Keratinocyte (primary cell): ENCODE measurements at regions not wholly inside any gene's neighbourhood (a gene's known extent, or its start where the extent isn't known, plus 50 kb on each side); places are given as distances from the start of the nearest gene placed in this dataset.

ENCODE experiments used
- DNase-seq: peaks from one replicate; pipeline ENCODE4 v3.0.0-alpha.2; 2011; ENCODE audit warnings: low read depth, missing footprints, low spot score
- FAIRE-seq: peaks from 2 replicates; lab custom pipeline; 2011; peaks lifted over from hg19 to GRCh38; lab: Jason Lieb, UNC
- H2AFZ ChIP-seq: 2 replicates; pipeline ENCODE4 v1.6.0; 2012; ENCODE audit warnings: low read length, control low read depth, inconsistent platforms; ENCODE audit not compliant: control insufficient read depth
- H3K27ac ChIP-seq: 2 replicates; pipeline ENCODE4 v1.5.1; 2011; ENCODE audit warnings: low read length; ENCODE audit not compliant: control insufficient read depth, insufficient read depth
- H3K27me3 ChIP-seq: 3 replicates; pipeline ENCODE4 v1.6.0; 2011; ENCODE audit warnings: low read length; ENCODE audit not compliant: control insufficient read depth, insufficient read depth; ENCODE audit errors: extremely low read depth
- H3K36me3 ChIP-seq, 2 experiments: 2 replicates in 1 of 2; 3 replicates in 1 of 2; pipeline ENCODE4 v1.5.1; 2011; ENCODE audit warnings: low read length in 2 of 2, mild to moderate bottlenecking in 1 of 2; ENCODE audit not compliant: control insufficient read depth in 2 of 2, insufficient read depth in 2 of 2; ENCODE audit errors: extremely low read depth in 1 of 2
- H3K4me1 ChIP-seq: 3 replicates; pipeline ENCODE4 v1.5.1; 2011; ENCODE audit warnings: low read length; ENCODE audit not compliant: control insufficient read depth, insufficient read depth; ENCODE audit errors: extremely low read depth
- H3K4me2 ChIP-seq: 3 replicates; pipeline ENCODE4 v1.6.0; 2011; ENCODE audit warnings: low read depth, low read length; ENCODE audit not compliant: control insufficient read depth, insufficient read depth; ENCODE audit errors: extremely low read depth
- H3K4me3 ChIP-seq, 3 experiments: fragments of 200-600 bp in 1 of 3; sonication (generic) in 1 of 3; 2 replicates in 2 of 3; 3 replicates in 1 of 3; pipeline ENCODE4 v1.5.1; 2011 to 2016; ENCODE audit warnings: low read length in 3 of 3, mild to moderate bottlenecking in 3 of 3, control low read depth in 2 of 3, inconsistent platforms in 1 of 3, low read depth in 1 of 3, mixed read lengths in 1 of 3, mixed run types in 1 of 3, moderate library complexity in 1 of 3; ENCODE audit not compliant: control insufficient read depth in 2 of 3, insufficient read depth in 2 of 3; ENCODE audit errors: extremely low read depth in 1 of 3
- H3K79me2 ChIP-seq: 2 replicates; pipeline ENCODE4 v1.6.0; 2012; ENCODE audit warnings: low read length; ENCODE audit not compliant: control insufficient read depth, insufficient read depth
- H3K9ac ChIP-seq: 3 replicates; pipeline ENCODE4 v1.6.0; 2011; ENCODE audit warnings: low read length; ENCODE audit not compliant: control insufficient read depth, insufficient read depth; ENCODE audit errors: extremely low read depth
- H3K9me1 ChIP-seq: 3 replicates; pipeline ENCODE4 v1.6.0; 2011; ENCODE audit warnings: low read length; ENCODE audit not compliant: control insufficient read depth, insufficient read depth; ENCODE audit errors: extremely low read depth
- H3K9me3 ChIP-seq: 2 replicates; pipeline ENCODE4 v1.5.1; 2012; ENCODE audit warnings: low read depth, low read length; ENCODE audit not compliant: control insufficient read depth
- H4K20me1 ChIP-seq: 3 replicates; pipeline ENCODE4 v1.6.0; 2011; ENCODE audit warnings: low read length; ENCODE audit not compliant: control insufficient read depth, insufficient read depth; ENCODE audit errors: extremely low read depth
- CTCF ChIP-seq, 3 experiments: IDR thresholded peaks in 1 of 3; conservative IDR thresholded peaks in 1 of 3; optimal IDR thresholded peaks in 1 of 3; 2 replicates in 2 of 3; 3 replicates in 1 of 3; pipeline versions ENCODE3 to v1.5.1; 2011; ENCODE audit warnings: low read length in 3 of 3, mild to moderate bottlenecking in 3 of 3, moderate library complexity in 2 of 3, control low read depth in 1 of 3, inconsistent platforms in 1 of 3; ENCODE audit not compliant: insufficient read depth in 2 of 3; ENCODE audit errors: extremely low read depth in 1 of 3
- EZH2 ChIP-seq: IDR thresholded peaks from one replicate; pipeline ENCODE4 v1.6.1; 2012; ENCODE audit warnings: inconsistent platforms, mild to moderate bottlenecking, low read length, moderate library complexity
- dilution Hi-C: fragments of 300-500 bp; cut with MboI; formaldehyde crosslinking; loops from one replicate; pipeline ENCODE4 v1.7.0; 2020; ENCODE audit warnings: low sequenced_read_pairs; ENCODE audit not compliant: extremely low pct_ligation_motif_present

- TF ChIP-seq CTCF (optimal IDR thresholded peaks at IDR 0.05 in 1 of 3, IDR thresholded peaks at IDR 0.05 in 1 of 3, conservative IDR thresholded peaks at IDR 0.05 in 1 of 3; ENCODE audit: extremely low read depth in 1 of 3, insufficient read depth in 2 of 3, low read length in 3 of 3) (no peak), EZH2 (no peak)
- Histone ChIP-seq H3K9me1 (no peaks in the 10 kb centered on the region), H3K4me2 (no peak overlapping the region), H3K4me1 (no peaks in the 10 kb centered on the region), H3K36me3 (no peaks in the 10 kb centered on the region), H4K20me1 (no peaks in the 10 kb centered on the region), H3K9me3 (no peaks in the 10 kb centered on the region), H3K27me3 (no peaks in the 10 kb centered on the region), H3K79me2 (no peaks in the 10 kb centered on the region), H2AFZ (no peak overlapping the region), H3K27ac (no peak overlapping the region), H3K4me3 (no peak overlapping the region), H3K9ac (no peak overlapping the region)
- dilution Hi-C loops, result no loop called here
- DNase-seq, result no peak
- FAIRE-seq, result no peak
Observed at GRCh38 chr6:23951691-23952090, 174.3 kb upstream of the NRSN1 start.

GRCh38 chr6:23952245-23952644 is 173.8 kb upstream of the NRSN1 start:
- Histone ChIP-seq H3K79me2 (no peaks in the 10 kb centered on the region), H3K36me3 (no peaks in the 10 kb centered on the region)

More at GRCh38 chr6:23952245-23952644, 173.8 kb upstream of the NRSN1 start:
- Histone ChIP-seq H3K9me1 (no peaks in the 10 kb centered on the region), H3K27me3 (no peaks in the 10 kb centered on the region), H3K4me1 (no peaks in the 10 kb centered on the region), H3K9ac (no peak overlapping the region), H2AFZ (no peak overlapping the region), H3K4me2 (no peak overlapping the region), H4K20me1 (no peaks in the 10 kb centered on the region), H3K4me3 (no peak overlapping the region), H3K27ac (no peak overlapping the region), H3K9me3 (no peaks in the 10 kb centered on the region)
- TF ChIP-seq EZH2 (no peak), CTCF (optimal IDR thresholded peaks at IDR 0.05 in 1 of 3, IDR thresholded peaks at IDR 0.05 in 1 of 3, conservative IDR thresholded peaks at IDR 0.05 in 1 of 3; ENCODE audit: extremely low read depth in 1 of 3, insufficient read depth in 2 of 3, low read length in 3 of 3) (no peak)
- FAIRE-seq (no peak), DNase-seq (no peak)
- dilution Hi-C loops, result no loop called here
